ENCODE measurements at regions not wholly inside any gene's neighbourhood (a gene's known extent, or its start where the extent isn't known, plus 50 kb on each side); places are given as distances from the start of the nearest gene placed in this dataset.

DNA sequence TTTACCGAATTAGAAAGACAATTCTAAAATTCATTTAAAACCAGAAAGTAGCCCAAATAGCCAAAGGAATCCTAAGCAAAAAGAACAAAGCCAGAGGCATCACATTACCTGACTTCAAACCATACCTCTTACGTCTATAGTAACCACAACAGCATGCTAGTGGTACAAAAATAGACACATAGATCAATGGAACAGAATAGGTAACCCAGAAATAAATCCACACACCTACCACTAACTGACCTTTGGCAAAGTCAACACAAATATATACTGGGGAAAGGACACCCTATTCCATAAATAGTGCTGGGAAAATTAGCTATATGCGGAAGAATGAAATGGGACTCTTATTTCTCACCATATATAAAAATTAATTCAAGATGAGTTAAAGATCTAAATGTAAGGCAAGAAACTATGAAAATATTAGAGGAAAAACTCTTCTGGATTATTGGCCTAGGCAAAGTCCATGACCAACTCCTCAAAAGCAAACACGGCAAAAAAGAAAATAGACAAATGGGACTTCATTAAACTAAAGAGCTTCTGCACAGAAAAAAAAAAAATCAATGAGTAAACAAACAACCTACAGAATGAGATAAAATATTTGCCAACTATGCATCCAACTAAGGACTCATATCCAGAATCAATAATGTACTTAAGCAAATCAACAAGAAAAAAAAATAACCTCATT lies 568.9 kb downstream of the SOX5 start:
- TF ChIP-seq, protein P1, sequence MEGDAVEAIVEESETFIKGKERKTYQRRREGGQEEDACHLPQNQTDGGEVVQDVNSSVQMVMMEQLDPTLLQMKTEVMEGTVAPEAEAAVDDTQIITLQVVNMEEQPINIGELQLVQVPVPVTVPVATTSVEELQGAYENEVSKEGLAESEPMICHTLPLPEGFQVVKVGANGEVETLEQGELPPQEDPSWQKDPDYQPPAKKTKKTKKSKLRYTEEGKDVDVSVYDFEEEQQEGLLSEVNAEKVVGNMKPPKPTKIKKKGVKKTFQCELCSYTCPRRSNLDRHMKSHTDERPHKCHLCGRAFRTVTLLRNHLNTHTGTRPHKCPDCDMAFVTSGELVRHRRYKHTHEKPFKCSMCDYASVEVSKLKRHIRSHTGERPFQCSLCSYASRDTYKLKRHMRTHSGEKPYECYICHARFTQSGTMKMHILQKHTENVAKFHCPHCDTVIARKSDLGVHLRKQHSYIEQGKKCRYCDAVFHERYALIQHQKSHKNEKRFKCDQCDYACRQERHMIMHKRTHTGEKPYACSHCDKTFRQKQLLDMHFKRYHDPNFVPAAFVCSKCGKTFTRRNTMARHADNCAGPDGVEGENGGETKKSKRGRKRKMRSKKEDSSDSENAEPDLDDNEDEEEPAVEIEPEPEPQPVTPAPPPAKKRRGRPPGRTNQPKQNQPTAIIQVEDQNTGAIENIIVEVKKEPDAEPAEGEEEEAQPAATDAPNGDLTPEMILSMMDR (conservative IDR thresholded peaks at IDR 0.05; ENCODE audit: low read depth, low read length), result no peak
- TF ChIP-seq MXI1 (IDR thresholded peaks at IDR 0.05; ENCODE audit: borderline replicate concordance, low read depth, low read length), result no peak
- no peak for TF ChIP-seq NFE2L2 (IDR thresholded peaks at IDR 0.05; ENCODE audit: low read depth, low read length)
- no peak for TF ChIP-seq SMC3 (IDR thresholded peaks at IDR 0.05; ENCODE audit: low read depth, low read length)
- TF ChIP-seq RFX5 (IDR thresholded peaks at IDR 0.05; ENCODE audit: low read depth, low read length), result no peak
- TF ChIP-seq POLR2A (IDR thresholded peaks at IDR 0.05; ENCODE audit: low read depth, low read length), result no peak
- no peak for TF ChIP-seq RAD21 (IDR thresholded peaks at IDR 0.05; ENCODE audit: low read length)
